Dermis microvascular lymphatic vessel endothelial cell (primary cell): ENCODE measurements at regions not wholly inside any gene's neighbourhood (a gene's known extent, or its start where the extent isn't known, plus 50 kb on each side); places are given as distances from the start of the nearest gene placed in this dataset.
"Not testable (repeated sequence)": the region's sequence is repeated elsewhere in the genome, so short reads cannot be mapped to it uniquely, and the experiment has no call there.

Experiments
- DNase-seq, 2 donors: peaks; one replicate each; pipeline versions ENCODE4 v3.0.0 to v3.0.0-alpha.2; 2010; ENCODE audit warnings: low read depth in 2 of 2

DNA sequence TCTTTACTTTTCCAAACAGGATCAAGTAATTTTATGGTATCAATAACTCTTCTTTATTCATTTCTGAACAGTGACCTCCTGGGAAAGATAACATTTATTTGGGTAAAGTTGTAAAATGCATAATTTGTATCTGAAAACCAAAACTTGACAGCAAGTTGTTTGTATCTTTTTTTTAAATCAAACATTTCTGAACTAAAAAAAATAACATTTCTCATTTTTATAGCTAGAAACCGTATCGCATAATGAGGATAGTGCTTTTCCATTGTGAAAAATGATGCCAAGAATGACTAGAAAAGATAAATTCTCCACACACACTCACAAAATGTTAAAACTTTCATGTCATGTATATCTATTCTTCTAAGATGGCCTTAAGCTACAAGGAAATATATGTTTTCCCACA lies 578.2 kb downstream of the RIT2 start:
- DNase-seq: no peak

DNA sequence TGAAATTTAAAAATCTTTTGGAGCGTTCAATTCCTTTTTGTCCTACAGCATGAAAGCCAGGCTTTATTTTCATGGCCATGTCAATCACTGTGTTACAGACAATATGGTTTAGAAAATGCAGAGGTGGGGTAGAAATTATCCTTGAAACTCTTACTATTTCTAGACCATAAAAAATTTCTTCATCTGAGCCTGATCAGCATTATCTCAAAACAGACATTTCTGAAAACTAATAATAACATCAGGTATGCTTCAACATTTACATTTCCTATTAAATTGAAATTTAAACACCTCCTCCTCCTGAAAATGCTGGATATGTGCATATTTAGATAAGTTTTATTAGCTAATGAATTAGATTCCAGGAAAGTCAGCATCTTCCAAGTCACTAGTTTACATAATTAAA lies 570.6 kb downstream of the RIT2 start:
- DNase-seq: no peak

DNA sequence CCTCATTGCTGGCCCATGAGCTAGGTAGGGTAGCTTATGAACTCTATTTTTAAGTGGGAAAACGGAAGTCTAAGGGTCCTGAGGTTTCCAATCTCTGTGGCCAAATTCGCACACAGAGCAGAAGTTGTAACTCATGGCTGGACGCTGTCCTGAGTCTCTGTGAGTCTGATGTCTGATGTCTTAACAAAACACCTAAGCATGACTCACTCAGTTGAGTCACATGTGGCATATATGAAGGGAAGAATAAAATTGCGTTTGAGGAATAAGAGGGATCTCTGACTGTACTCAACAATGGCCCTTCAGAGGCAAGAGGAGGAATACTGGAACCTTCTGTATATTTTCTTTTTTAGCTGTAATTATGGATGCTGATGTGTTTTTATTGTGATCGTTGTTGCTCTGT lies 569.7 kb downstream of the RIT2 start:
- peak in 1 of 2 donors; percentile 1 for DNase-seq

GRCh38 chr18:42548493-42548892 lies 567.0 kb downstream of the RIT2 start:
- DNase-seq: no peak

DNA sequence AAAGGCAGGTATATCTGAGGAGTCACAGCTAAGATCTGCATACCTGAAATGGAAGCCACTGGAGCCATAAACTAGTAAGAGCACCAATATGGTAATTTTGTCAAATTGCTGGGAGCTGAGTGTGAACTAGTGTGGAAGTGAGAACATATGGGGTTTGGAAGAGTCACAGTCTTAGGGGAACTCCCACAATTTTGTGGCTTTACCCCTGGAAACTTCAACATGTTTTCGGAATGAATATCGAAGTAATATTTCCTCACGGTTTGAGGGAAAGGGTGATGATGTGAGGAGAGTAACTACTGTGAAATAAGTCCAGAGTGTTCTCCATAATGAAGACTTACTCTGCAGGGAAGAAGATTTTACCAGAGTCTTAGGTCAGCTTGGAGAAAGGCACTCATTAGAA lies 565.9 kb downstream of the RIT2 start:
- DNase-seq: no peak

DNA sequence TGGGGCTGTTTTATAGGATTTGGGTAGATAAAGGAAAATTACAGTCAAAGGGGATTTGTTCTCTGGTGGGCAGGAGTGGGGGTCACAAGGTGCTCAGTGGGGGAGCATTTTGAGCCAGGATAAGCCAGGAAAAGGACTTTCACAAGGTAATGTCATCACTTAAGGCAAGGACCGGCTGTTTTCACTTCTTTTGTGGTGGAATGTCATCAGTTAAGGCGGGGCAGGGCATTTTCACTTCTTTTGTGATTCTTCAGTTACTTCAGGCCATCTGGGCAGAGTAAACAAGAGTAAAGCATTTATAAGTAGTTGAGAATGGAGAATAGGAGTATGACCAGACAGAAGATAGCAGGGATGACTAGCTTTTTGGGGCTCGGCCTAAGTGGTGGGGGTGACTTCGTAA lies 562.9 kb downstream of the RIT2 start:
- not testable (repeated sequence) for DNase-seq

DNA sequence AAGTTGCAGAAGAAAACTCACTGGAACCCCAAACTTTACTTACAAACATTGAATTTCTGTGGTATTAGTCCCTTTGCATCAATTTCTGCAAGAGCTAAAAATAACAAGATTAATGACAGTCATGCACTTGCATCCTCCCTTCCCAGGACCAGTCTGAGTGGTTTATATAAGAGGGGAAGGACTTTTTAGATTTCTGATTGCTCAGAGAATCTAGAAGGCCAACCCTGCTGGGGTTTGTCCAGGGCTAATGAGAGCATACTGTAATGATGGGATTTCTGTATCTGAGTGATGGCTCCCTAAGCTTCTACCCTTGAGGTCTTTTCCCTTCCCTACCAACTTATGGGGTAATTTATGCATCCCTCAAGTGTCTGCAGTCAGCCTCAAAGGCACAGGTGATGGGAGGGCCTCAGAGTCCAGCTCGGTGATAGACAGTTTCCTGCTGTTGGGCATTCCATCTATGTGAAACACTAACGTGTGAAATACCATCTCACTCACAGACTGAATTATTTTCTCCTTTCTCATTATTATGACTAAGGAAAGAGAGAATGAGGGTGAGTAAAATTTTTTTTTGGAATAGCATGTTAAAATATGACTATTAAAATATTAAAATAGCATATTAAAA lies 556.3 kb downstream of the RIT2 start:
- no peak for DNase-seq

DNA sequence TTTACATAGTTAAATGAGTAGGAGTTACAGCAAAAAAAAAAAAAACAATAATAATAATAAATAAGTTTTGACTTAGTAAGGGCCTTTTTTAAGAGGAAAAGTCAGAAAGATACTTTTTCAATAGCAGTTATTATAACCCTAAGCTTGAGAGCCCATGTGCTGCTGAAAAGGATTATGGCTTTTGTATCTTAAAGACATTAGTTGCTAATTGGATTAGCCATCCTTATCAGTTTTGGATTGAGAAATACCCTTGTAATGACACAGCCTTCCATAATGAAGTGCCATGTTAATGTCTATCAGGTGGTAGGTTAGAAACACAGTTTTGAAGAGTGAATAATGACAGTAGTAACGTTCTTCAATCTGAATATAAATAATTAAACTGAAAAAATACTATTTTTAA lies 554.0 kb downstream of the RIT2 start:
- no peak for DNase-seq

GRCh38 chr18:42563995-42564394 lies 551.5 kb downstream of the RIT2 start:
- no peak for DNase-seq

DNA sequence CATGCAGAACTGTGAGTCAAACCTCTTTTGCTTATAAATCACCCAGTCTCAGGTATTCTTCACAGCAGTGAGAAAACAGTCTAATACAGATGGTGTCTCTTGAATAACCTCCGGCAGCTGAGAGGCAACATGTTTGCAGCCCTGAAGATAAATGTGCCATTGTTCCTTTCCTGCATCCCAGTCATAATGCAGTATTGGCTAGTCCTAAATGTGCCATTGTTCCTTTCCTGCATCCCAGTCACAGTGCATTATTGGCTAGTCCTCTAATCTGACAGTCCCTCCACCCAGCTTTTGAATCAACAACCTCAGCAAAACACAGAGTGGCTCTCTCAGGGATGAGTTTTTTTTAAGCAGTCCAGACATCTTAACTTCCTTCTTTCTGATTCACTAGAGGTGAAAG lies 550.7 kb downstream of the RIT2 start:
- DNase-seq: no peak

- no peak for DNase-seq
These were observed 546.7 kb downstream of the RIT2 start for GRCh38 chr18:42568773-42569172.

DNA sequence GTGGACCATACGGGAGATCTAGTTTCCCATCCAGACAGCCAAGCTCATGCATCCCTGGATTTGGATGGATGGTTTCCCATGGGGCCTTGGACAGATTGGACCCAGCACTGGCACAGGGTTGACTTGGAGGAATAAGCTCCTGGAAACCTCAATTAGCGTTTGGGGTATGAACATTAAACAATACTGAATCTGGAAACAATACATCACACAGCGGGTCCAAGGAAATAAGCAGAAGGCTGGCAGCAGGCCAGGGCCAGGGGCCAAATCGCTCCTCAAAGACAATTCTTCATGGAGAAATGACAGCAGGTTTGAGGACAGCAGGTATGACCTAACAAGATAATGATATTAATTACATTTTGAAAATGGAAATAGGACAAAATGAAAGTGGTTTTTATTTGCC lies 540.6 kb downstream of the RIT2 start:
- DNase-seq: no peak

DNA sequence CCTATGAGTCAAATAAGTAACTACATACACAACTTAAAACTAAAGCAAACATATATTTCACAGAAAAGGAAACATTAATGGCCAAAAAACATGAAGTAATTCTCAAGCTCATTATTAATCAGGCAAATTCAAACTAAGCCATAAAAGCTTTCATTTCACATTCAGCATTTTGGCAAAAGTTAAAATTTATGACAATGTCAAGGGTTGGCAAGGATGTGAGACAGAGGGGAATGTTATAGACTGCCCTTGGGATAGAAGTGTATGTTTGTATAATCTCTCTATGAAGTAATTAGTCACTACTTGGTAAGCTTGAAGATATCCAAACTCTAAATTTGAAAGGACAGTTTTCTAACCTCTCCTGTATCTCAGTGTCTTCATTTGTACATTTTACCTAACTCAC lies 539.4 kb downstream of the RIT2 start:
- no peak for DNase-seq

DNA sequence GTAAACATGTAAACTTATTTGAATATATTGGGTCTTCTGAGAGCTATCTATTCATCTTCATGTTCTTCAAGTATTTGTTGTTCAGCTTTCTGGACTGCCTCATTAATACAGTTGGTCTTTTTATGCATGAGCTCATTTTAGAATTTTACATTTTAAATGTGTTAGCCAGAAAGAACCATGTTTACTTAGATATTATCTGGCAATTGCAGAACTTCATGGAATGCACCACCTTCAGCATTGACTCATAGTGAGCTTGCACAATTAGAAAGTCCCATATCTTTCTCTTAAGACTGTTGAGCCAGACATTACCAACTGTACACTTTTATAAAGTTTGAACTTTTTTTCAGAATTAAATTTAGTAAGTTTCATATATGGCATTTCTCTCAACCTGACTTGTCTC lies 536.7 kb downstream of the RIT2 start:
- DNase-seq: no peak

GRCh38 chr18:42582266-42582665 lies 533.2 kb downstream of the RIT2 start:
- no peak for DNase-seq

DNA sequence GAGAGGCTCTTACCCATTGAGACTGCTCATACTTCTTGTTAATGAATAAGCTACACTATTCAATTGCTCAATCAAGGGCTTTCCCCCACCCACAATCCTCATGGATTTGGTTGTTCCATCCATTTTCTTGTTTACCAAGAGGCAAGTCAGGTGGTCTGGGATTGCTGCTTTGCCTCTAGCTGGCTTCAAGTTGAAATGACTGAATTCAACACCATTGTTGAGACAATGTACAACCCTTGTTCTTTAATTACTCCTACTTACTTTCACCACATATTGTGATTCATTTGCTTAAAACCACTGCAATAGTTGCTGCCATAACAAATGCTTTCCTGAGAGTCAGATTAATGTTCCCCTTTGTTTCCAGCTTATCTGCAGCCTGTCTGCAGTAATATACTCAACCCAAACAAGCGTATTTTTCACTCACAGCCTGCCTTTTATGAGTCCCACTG lies 532.2 kb downstream of the RIT2 start:
- DNase-seq: no peak

DNA sequence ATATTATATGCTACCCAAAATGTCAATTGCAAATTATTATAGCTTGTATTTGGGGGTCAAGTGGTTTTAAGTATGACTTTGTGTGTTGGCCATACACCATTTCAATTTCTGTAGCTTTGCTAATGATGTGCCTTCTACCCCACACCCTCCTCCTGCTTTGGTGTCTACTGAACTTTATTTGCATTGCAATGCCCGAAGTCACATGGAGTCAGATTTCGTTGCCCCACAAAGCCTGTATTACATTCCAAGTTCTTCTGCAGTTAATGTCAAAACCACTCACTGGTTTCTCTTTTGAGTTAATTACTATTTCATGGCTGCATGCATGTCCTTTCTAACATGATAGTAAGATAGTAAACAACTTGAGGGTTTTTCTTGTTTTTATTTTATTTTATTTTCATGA lies 528.9 kb downstream of the RIT2 start:
- DNase-seq: no peak

GRCh38 chr18:42588786-42589185 lies 526.7 kb downstream of the RIT2 start:
- no peak for DNase-seq

DNA sequence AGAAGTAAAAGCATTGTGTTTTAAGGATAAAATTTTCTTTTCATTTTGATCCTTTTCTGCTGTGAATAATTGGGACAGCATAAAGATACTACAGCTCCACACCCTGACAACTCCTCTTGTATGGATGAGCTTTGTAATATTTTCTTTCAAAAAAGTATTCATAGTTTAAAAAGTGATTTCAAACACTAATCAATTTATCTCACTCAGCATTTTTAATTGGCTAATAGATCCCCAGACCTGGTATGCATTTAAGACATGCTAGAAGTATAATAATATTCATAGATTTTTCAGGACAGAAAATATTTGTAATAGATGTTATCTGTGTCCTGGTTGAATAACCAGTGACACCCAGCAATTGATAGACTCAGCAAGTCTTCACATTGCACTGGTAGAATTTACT lies 510.7 kb downstream of the RIT2 start:
- no peak for DNase-seq

DNA sequence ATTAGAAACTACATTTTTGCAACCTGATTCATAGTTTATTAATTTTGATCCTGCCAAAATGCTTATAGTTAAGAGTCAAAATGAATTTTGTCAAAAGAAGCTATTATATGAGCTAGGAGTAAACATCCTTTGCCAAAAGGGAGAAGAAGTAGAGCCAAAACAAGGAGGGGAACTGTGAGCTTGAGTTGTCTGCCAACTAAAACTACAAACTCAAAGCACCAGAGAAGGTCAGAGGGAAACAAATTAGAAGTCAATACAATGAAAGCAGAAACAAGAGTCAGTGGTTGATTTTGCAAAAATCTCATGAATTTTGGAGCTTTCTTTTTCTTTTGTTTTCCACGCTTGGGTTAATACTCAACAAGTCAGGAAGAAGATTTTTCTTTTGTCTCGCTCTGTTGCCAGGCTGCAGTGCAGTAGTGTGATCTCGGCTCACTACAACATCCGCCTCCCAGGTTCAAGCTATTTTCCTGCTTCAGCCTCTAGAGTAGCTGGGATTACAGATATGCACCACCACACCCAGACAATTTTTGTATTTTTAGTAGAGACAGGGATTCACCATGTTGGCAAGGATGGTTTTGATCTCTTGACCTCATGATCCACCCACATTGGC lies 508.5 kb downstream of the RIT2 start:
- DNase-seq: no peak

- no peak for DNase-seq
These were observed 504.4 kb downstream of the RIT2 start for GRCh38 chr18:42611134-42611533.

DNA sequence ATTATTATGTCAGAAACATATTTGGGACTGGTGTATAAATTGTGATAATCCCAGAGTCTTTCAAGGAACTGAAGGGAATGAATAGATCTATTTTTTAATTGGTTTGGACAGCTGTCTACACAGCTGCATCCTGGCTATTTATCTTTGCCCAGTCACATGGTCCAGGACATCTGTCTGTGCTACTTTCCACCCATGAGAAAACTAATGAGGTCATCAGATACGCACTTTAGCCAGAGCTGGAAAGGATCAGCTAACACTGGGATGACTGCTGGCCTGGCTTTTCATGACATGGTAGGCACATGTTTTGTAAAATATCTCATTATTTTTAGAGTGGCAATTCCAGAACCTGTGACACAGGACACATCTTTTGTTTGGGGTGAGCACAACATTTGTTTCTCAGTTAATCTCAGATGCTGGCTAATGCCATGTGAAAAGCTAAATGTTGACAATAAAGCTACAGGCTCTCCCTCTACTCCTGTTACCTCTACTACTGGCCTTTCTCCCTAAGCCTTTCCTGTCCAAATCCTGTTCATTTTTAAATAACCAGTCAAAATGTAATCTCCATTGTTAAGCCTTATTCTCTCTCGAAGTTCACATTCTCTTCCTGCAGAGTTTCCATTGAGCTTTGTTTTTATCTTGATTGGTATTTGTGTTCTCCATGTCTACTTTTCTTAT lies 500.7 kb downstream of the RIT2 start:
- DNase-seq: peak; percentile 12 to 63

- DNase-seq: no peak
These were observed 498.3 kb downstream of the RIT2 start for GRCh38 chr18:42617221-42617620.
